Colonic mucosa (tissue), 4 donors: ENCODE measurements at regions not wholly inside any gene's neighbourhood (a gene's known extent, or its start where the extent isn't known, plus 50 kb on each side); places are given as distances from the start of the nearest gene placed in this dataset.

Source experiments
- DNase-seq: peaks from one replicate; pipeline ENCODE4 v3.0.0-alpha.2; 2020
- H3K27ac ChIP-seq: fragments of 200-600 bp; one replicate; pipeline ENCODE4 v1.8.0; 2021
- H3K27me3 ChIP-seq: fragments of 200-600 bp; one replicate; pipeline ENCODE4 v1.8.0; 2021
- H3K36me3 ChIP-seq: fragments of 200-600 bp; one replicate; pipeline ENCODE4 v1.8.0; 2021
- H3K4me1 ChIP-seq: fragments of 200-600 bp; one replicate; pipeline ENCODE4 v1.8.0; 2021; ENCODE audit warnings: mild to moderate bottlenecking
- H3K4me3 ChIP-seq: fragments of 200-600 bp; one replicate; pipeline ENCODE4 v1.8.0; 2021
- H3K9ac ChIP-seq, 2 donors: one replicate each; pipeline ENCODE4 v1.7.0; 2013; ENCODE audit warnings: control low read depth in 2 of 2, low read depth in 2 of 2, low read length in 2 of 2
- H3K9me3 ChIP-seq: fragments of 200-600 bp; one replicate; pipeline ENCODE4 v1.8.0; 2021
- CTCF ChIP-seq: fragments of 200-600 bp; IDR thresholded peaks from one replicate; pipeline ENCODE4 v1.8.0; 2022; ENCODE audit warnings: antibody characterized with exemption, mild to moderate bottlenecking
- intact Hi-C: fragments of 100-400 bp; cut with DNase I; formaldehyde crosslinking; loops from one replicate; pipeline ENCODE4 v1.14.1; 2022
- donor health status: healthy.
- donor health status: DM: no; HTN: no; CAD: no.
- donor health status: DM: no; HTN: no; CAD: no.

DNA sequence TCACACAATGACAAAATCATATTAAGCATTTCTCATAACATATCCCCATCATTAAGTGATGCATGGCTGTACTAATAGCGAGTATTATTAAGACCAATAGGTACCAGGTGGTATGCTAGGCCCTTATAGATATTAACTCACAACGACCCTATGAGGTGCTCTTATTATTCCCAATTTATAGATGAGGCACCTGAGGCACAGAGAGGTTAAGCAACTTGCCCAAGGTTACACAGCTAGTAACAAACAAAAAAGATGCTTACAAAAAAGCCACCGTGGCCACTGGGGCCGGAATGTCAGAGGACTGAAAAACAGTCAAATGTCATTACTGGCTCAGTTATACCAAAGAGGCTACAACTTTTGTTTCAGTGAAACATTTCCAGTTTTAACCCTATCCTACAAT is 96.0 kb downstream of the OR13A1 start:
- no peak for DNase-seq
- H3K4me1 ChIP-seq, result no peaks in the 10 kb centered on the region
- TF ChIP-seq CTCF, result no peak
- H3K36me3 ChIP-seq, result no peaks in the 10 kb centered on the region
- H3K9ac ChIP-seq, result no peak overlapping the region
- no peak overlapping the region for H3K27ac ChIP-seq
- no peak overlapping the region for H3K4me3 ChIP-seq
- H3K27me3 ChIP-seq, result no peaks in the 10 kb centered on the region
- intact Hi-C loops, result no loop called here
- no peaks in the 10 kb centered on the region for H3K9me3 ChIP-seq

DNA sequence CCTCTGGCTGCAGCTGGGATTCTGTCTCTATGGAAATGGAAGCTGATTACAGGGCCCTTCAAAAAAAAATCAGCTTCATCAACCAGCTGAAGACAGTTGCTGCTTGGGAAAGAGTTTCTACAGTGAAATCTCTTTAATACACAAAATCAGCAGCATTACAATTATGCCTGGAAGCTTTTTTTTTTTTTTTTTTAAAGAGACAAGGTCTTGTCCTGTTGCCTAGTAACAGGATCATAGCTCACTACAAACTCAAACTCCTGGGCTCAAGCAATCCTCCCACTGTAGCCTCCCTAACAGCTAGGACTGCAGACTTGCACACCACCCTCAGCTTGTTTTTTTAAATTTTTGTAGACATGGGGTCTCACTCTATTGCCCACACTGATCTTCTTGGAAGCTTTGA is 94.5 kb downstream of the OR13A1 start:
- no peak overlapping the region for H3K9ac ChIP-seq
- H3K27ac ChIP-seq, result no peak overlapping the region
- no peak for TF ChIP-seq CTCF
- H3K4me3 ChIP-seq, result no peak overlapping the region
- DNase-seq, result no peak
- no peaks in the 10 kb centered on the region for H3K9me3 ChIP-seq
- H3K36me3 ChIP-seq, result no peaks in the 10 kb centered on the region
- H3K27me3 ChIP-seq, result no peaks in the 10 kb centered on the region
- intact Hi-C loops, result no loop called here
- no peaks in the 10 kb centered on the region for H3K4me1 ChIP-seq

- H3K36me3 ChIP-seq, result no peaks in the 10 kb centered on the region
- H3K9ac ChIP-seq, result no peak overlapping the region
- TF ChIP-seq CTCF, result no peak
- no peak overlapping the region for H3K27ac ChIP-seq
- H3K9me3 ChIP-seq, result no peaks in the 10 kb centered on the region
- no peak overlapping the region for H3K4me3 ChIP-seq
- DNase-seq, result peak; percentile 40
- H3K27me3 ChIP-seq, result no peaks in the 10 kb centered on the region
- H3K4me1 ChIP-seq, result no peaks in the 10 kb centered on the region
- intact Hi-C loops, result no loop called here
These were observed 91.1 kb downstream of the OR13A1 start for GRCh38 chr10:45224219-45224841.

DNA sequence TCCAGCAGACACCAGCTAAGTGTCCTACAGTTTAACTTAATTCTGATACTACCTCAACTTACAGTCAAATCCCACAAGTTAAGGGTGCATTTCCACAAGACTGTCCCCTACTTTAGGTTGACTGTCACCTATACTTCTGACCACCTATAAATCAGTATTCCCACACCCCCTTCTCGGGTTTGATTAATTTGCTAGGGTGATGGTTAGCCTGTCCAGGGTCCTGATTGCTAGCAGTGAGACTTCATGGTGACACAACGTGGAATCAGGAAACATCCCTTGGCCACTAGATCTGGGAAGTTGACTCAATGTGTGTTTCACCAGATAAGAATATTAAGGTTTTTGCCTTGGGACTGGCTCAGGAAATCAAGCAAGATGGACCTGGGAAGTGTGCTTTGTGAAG is 88.4 kb downstream of the OR13A1 start:
- Histone ChIP-seq H3K9ac (no peak overlapping the region), H3K27me3 (no peaks in the 10 kb centered on the region), H3K9me3 (no peaks in the 10 kb centered on the region), H3K4me1 (no peaks in the 10 kb centered on the region), H3K4me3 (no peak overlapping the region), H3K36me3 (no peaks in the 10 kb centered on the region), H3K27ac (no peak overlapping the region)
- intact Hi-C loops, result no loop called here
- DNase-seq, result no peak
- no peak for TF ChIP-seq CTCF

GRCh38 chr10:45227456-45227855 is 88.0 kb downstream of the OR13A1 start:
- TF ChIP-seq CTCF, result no peak
- no peak overlapping the region for H3K27ac ChIP-seq
- no peaks in the 10 kb centered on the region for H3K9me3 ChIP-seq
- no peaks in the 10 kb centered on the region for H3K27me3 ChIP-seq
- no peak overlapping the region for H3K4me3 ChIP-seq
- no peak for DNase-seq
- no peaks in the 10 kb centered on the region for H3K36me3 ChIP-seq
- H3K9ac ChIP-seq, result no peak overlapping the region
- H3K4me1 ChIP-seq, result no peaks in the 10 kb centered on the region
- intact Hi-C loops, result no loop called here

DNA sequence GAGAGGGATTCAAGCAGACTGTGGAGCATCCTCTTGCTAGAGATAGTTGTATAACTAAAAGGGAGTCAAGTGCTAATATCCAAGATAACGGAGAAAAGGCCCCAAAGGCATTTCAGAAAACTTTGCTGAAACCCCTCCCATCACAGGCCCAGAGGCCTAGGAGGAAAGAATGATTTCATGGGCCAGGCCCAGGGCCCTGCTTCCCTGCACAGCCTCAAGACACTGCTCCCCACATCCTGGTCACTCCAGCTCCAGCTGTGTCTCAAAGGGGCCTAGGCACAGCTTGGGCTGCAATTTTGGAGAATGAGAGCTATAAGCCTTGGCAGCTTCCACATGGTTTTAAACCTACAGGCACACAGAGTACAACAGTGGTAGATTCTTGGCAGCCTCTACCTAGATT is 85.6 kb downstream of the OR13A1 start:
- Histone ChIP-seq H3K27ac (no peak overlapping the region), H3K27me3 (no peaks in the 10 kb centered on the region), H3K36me3 (no peaks in the 10 kb centered on the region), H3K9ac (no peak overlapping the region), H3K4me1 (no peaks in the 10 kb centered on the region), H3K9me3 (no peaks in the 10 kb centered on the region), H3K4me3 (no peak overlapping the region)
- no peak for DNase-seq
- intact Hi-C loops, result no loop called here
- TF ChIP-seq CTCF, result no peak
